B cell (primary cell): ENCODE measurements at regions not wholly inside any gene's neighbourhood (a gene's known extent, or its start where the extent isn't known, plus 50 kb on each side); places are given as distances from the start of the nearest gene placed in this dataset.

Experiments
- ATAC-seq: fragments of 200-7000 bp; cut with Tn5 transposase; one replicate; pipeline ENCODE4 v1.10.0; 2021; ENCODE audit warnings: low read depth, mild to moderate bottlenecking, moderate number of reproducible peaks, moderate library complexity
- CTCF ChIA-PET: fragments of 350-600 bp; sonication (Branson Sonifier 250); formaldehyde crosslinking; loops from one replicate; lab custom pipeline; 2021; ENCODE audit warnings: antibody characterized with exemption, inconsistent platforms; lab: Charles Lee
- POLR2A ChIA-PET: fragments of 350-600 bp; sonication (Branson Sonifier 250); formaldehyde crosslinking; loops from one replicate; lab custom pipeline; 2021; ENCODE audit warnings: antibody characterized with exemption; lab: Charles Lee
- DNase-seq: peaks from one replicate; pipeline ENCODE4 v3.0.0; 2013
- H2AFZ ChIP-seq: 2 replicates; pipeline ENCODE4 v1.6.1; 2012; ENCODE audit warnings: mild to moderate bottlenecking, low read depth, low read length; ENCODE audit not compliant: insufficient read depth, poor library complexity, severe bottlenecking
- H3K27ac ChIP-seq, 2 donors: 1 replicate in 1 of 2; 2 replicates in 1 of 2; pipeline ENCODE4 v1.5.1; 2012 to 2013; ENCODE audit warnings: low read length in 2 of 2, mild to moderate bottlenecking in 2 of 2, moderate library complexity in 1 of 2
- H3K27me3 ChIP-seq, 4 experiments: fragments of 200-600 bp in 1 of 4; sonication (generic) in 1 of 4; replicated peaks in 1 of 4; 1 replicate in 2 of 4; 2 replicates in 2 of 4; pipeline versions ENCODE4 v1.6.1 to v1.7.0; 2013 to 2016; ENCODE audit warnings: low read length in 3 of 4, mild to moderate bottlenecking in 2 of 4, mixed read lengths in 1 of 4, moderate library complexity in 1 of 4; ENCODE audit not compliant: insufficient read depth in 4 of 4, control insufficient read depth in 3 of 4; ENCODE audit errors: control extremely low read depth in 1 of 4
- H3K36me3 ChIP-seq, 2 experiments: replicated peaks in 1 of 2; 1 replicate in 1 of 2; 2 replicates in 1 of 2; pipeline versions ENCODE4 v1.6.1 to v1.7.1; 2013; ENCODE audit warnings: low read length in 1 of 2; ENCODE audit not compliant: insufficient read depth in 2 of 2, control insufficient read depth in 1 of 2; ENCODE audit errors: control extremely low read depth in 1 of 2, extremely low read depth in 1 of 2
- H3K4me1 ChIP-seq, 2 donors: fragments of 200-600 bp in 1 of 2; sonication (generic) in 1 of 2; 1 replicate in 1 of 2; 2 replicates in 1 of 2; pipeline versions ENCODE4 v1.5.1 to v1.6.1; 2013 to 2017; ENCODE audit warnings: low read length in 2 of 2; ENCODE audit not compliant: control insufficient read depth in 2 of 2, insufficient read depth in 2 of 2
- H3K4me2 ChIP-seq: replicated peaks from 2 replicates; pipeline ENCODE3; 2012; ENCODE audit warnings: mild to moderate bottlenecking, low read depth, low read length; ENCODE audit not compliant: poor library complexity, severe bottlenecking
- H3K4me3 ChIP-seq, 5 experiments: fragments of 200-600 bp in 1 of 5; sonication (generic) in 1 of 5; 1 replicate in 3 of 5; 2 replicates in 2 of 5; pipeline versions ENCODE4 v1.5.1 to v1.7.0; 2011 to 2016; ENCODE audit warnings: low read length in 4 of 5, mild to moderate bottlenecking in 4 of 5, low read depth in 2 of 5, control low read depth in 1 of 5, moderate library complexity in 1 of 5; ENCODE audit not compliant: insufficient read depth in 1 of 5; ENCODE audit errors: control extremely low read depth in 1 of 5, extremely low read depth in 1 of 5
- H3K79me2 ChIP-seq: fragments of 200-600 bp; sonication (generic); one replicate; pipeline ENCODE4 v1.6.0; 2016; ENCODE audit warnings: low read length; ENCODE audit not compliant: control insufficient read depth, insufficient read depth
- H3K9ac ChIP-seq: fragments of 200-600 bp; sonication (generic); 2 replicates; pipeline ENCODE4 v1.6.1; 2017; ENCODE audit warnings: mild to moderate bottlenecking, low read length, moderate library complexity
- H3K9me3 ChIP-seq, 3 donors: one replicate each; pipeline versions ENCODE4 v1.6.1 to v1.7.1; 2013; ENCODE audit warnings: low read length in 2 of 3; ENCODE audit not compliant: control insufficient read depth in 2 of 3, insufficient read depth in 1 of 3; ENCODE audit errors: control extremely low read depth in 1 of 3
- H4K20me1 ChIP-seq: 2 replicates; pipeline ENCODE4 v1.6.0; 2012; ENCODE audit warnings: mild to moderate bottlenecking, low read length; ENCODE audit not compliant: insufficient read depth, control insufficient read depth, poor library complexity, severe bottlenecking
- H3K27ac Mint-ChIP-seq: one replicate; pipeline ENCODE4 v1.8.0; 2021; ENCODE audit warnings: mixed read lengths
- H3K27me3 Mint-ChIP-seq: one replicate; pipeline ENCODE4 v1.8.0; 2021; ENCODE audit warnings: mixed read lengths
- H3K4me1 Mint-ChIP-seq: one replicate; pipeline ENCODE4 v1.8.0; 2021; ENCODE audit warnings: mixed read lengths
- H3K4me3 Mint-ChIP-seq: one replicate; pipeline ENCODE4 v1.8.0; 2021; ENCODE audit warnings: mixed read lengths
- H3K9me3 Mint-ChIP-seq: one replicate; pipeline ENCODE4 v1.8.0; 2022; ENCODE audit warnings: mixed read lengths; ENCODE audit not compliant: insufficient read depth
- EZH2 ChIP-seq: IDR thresholded peaks from 2 replicates; pipeline ENCODE4 v1.6.1; 2012; ENCODE audit warnings: borderline replicate concordance, low read depth, mild to moderate bottlenecking, moderate library complexity, low read length; ENCODE audit not compliant: insufficient read depth, poor library complexity, severe bottlenecking
- WGBS: methylation state at CpG from one replicate; pipeline ENCODE4 v1.1.5; 2013; ENCODE audit warnings: missing lambda C conversion rate; ENCODE audit not compliant: insufficient coverage; 5-methylcytosine and 5-hydroxymethylcytosine counted together
- intact Hi-C: fragments of 100-400 bp; cut with micrococcal nuclease; formaldehyde crosslinking; loops from one replicate; pipeline ENCODE4 v1.10.0; 2022
- TF ChIP-seq, protein P1 (sequence below): fragments of 200-600 bp; IDR thresholded peaks from one replicate; pipeline ENCODE4 v1.8.0; 2022; ENCODE audit warnings: antibody characterized with exemption, mild to moderate bottlenecking

DNA sequence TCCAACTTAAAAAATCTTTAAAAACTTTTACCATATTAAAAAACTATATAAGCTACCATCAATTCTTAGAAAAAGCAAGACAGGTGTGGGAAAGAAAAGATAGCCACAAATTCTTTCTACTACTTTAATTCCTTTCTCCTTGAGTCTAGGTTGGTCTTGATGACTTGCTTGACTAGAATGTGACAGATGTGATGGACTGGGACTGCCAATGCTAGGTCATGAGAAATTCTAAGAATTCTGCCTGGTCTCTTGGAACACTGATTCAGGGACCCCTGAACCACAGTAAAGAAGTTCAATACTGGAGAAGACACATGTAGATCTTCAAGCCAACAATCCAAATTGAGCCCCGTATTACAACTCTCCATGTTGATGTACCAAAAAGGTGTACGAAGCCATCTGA, 326.6 kb upstream of the B3GALT2 start:
- Histone ChIP-seq H3K9me3 (no peaks in the 10 kb centered on the region), H3K4me3 (no peak overlapping the region), H3K9ac (no peak overlapping the region), H3K79me2 (no peaks in the 10 kb centered on the region), H3K4me1 (no peaks in the 10 kb centered on the region), H3K27ac (no peak overlapping the region), H4K20me1 (no peaks in the 10 kb centered on the region), H3K27me3 (no peaks in the 10 kb centered on the region), H3K4me2 (no peak overlapping the region), H2AFZ (no peak overlapping the region), H3K36me3 (no peaks in the 10 kb centered on the region)
- no peak for DNase-seq
- H3K9me3 Mint-ChIP-seq, result no peaks in the 10 kb centered on the region
- H3K4me3 Mint-ChIP-seq, result no peak overlapping the region
- H3K27me3 Mint-ChIP-seq, result peaks cover 8% of the 10 kb centered on the region
- ChIA-PET CTCF (no interaction called here), POLR2A (no interaction called here)
- TF ChIP-seq EZH2, result no peak
- TF ChIP-seq, protein P1, sequence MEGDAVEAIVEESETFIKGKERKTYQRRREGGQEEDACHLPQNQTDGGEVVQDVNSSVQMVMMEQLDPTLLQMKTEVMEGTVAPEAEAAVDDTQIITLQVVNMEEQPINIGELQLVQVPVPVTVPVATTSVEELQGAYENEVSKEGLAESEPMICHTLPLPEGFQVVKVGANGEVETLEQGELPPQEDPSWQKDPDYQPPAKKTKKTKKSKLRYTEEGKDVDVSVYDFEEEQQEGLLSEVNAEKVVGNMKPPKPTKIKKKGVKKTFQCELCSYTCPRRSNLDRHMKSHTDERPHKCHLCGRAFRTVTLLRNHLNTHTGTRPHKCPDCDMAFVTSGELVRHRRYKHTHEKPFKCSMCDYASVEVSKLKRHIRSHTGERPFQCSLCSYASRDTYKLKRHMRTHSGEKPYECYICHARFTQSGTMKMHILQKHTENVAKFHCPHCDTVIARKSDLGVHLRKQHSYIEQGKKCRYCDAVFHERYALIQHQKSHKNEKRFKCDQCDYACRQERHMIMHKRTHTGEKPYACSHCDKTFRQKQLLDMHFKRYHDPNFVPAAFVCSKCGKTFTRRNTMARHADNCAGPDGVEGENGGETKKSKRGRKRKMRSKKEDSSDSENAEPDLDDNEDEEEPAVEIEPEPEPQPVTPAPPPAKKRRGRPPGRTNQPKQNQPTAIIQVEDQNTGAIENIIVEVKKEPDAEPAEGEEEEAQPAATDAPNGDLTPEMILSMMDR, result no peak
- intact Hi-C loops, result no loop called here
- 100% methylated on average over 2 of the region's 2 CpGs for WGBS
- no peak for ATAC-seq
- H3K27ac Mint-ChIP-seq, result no peak overlapping the region
- peaks cover 2% of the 10 kb centered on the region for H3K4me1 Mint-ChIP-seq

- no peaks in the 10 kb centered on the region for H3K4me1 Mint-ChIP-seq
- Histone ChIP-seq H4K20me1 (no peaks in the 10 kb centered on the region), H3K36me3 (no peaks in the 10 kb centered on the region), H3K9me3 (no peaks in the 10 kb centered on the region), H3K4me3 (no peak overlapping the region), H3K79me2 (no peaks in the 10 kb centered on the region), H3K4me2 (no peak overlapping the region), H3K9ac (no peak overlapping the region), H3K4me1 (peaks cover 0 to 4% of the 10 kb centered on the region in 2 donors), H2AFZ (no peak overlapping the region), H3K27ac (no peak overlapping the region), H3K27me3 (peaks cover 0 to 2% (median 0%) of the 10 kb centered on the region in 4 experiments)
- H3K4me3 Mint-ChIP-seq, result no peak overlapping the region
- no peaks in the 10 kb centered on the region for H3K9me3 Mint-ChIP-seq
- H3K27me3 Mint-ChIP-seq, result peaks cover 9% of the 10 kb centered on the region
- intact Hi-C loops, result no loop called here
- no peak overlapping the region for H3K27ac Mint-ChIP-seq
- ChIA-PET POLR2A (no interaction called here), CTCF (no interaction called here)
- no peak for ATAC-seq
- no peak for TF ChIP-seq EZH2
- TF ChIP-seq, protein P1, result no peak
- no peak for DNase-seq
Measured at GRCh38 chr1:193504920-193505319, 318.5 kb upstream of the B3GALT2 start.
